DMS153 treated with DMSO at 0.1 percent for 48 hours (cell line): ENCODE measurements at regions not wholly inside any gene's neighbourhood (a gene's known extent, or its start where the extent isn't known, plus 50 kb on each side); places are given as distances from the start of the nearest gene placed in this dataset.

Source experiments
- DNase-seq: peaks from one replicate; lab custom pipeline; 2025; ENCODE audit not compliant: unreplicated experiment; lab: John Stamatoyannopoulos, UW

DNA sequence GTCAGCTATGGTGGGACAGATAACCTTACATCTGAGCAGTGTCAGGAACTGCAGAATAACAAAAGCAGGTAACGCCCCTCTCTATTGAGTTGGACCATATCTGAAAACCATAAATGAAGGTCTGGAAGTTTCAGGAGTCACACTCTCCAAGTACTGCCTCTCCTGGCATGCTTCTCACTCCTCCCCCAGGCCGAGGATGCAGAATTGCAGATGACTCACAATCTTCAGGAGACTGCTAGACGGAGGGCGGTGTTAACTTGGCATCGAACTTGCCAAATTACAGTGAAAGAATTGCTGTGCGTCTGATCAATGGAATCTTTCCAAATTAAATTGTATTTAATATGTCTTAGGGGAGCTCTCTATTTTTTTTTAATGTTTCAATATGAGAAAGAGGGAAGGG is 67.1 kb upstream of the TRIM2 start:
- DNase-seq, result no peak

- no peak for DNase-seq
Observed at GRCh38 chr4:153137677-153138630, 66.3 kb upstream of the TRIM2 start.

GRCh38 chr4:153138736-153139135 is 65.5 kb upstream of the TRIM2 start:
- DNase-seq, result no peak

DNA sequence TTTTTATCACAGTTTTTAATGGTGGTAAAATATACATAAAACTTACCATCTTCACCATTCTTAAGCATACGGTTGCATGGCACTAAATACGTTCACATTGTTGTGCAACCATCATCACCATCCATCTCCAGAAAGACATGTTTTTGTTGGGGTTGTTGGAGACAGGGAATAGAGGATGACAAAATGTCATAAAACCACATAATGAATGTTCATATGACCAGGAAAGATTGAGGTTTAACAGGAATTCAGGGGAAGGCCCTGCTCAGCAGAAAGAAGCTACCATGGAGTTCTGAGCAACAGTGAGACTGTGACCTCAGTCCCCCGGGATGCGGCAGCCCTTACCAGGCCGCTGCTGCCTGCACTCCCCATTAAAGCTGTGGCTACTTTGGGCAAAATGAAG is 63.9 kb upstream of the TRIM2 start:
- no peak for DNase-seq

- no peak for DNase-seq
Observed at GRCh38 chr4:153141238-153141637, 63.0 kb upstream of the TRIM2 start.

DNA sequence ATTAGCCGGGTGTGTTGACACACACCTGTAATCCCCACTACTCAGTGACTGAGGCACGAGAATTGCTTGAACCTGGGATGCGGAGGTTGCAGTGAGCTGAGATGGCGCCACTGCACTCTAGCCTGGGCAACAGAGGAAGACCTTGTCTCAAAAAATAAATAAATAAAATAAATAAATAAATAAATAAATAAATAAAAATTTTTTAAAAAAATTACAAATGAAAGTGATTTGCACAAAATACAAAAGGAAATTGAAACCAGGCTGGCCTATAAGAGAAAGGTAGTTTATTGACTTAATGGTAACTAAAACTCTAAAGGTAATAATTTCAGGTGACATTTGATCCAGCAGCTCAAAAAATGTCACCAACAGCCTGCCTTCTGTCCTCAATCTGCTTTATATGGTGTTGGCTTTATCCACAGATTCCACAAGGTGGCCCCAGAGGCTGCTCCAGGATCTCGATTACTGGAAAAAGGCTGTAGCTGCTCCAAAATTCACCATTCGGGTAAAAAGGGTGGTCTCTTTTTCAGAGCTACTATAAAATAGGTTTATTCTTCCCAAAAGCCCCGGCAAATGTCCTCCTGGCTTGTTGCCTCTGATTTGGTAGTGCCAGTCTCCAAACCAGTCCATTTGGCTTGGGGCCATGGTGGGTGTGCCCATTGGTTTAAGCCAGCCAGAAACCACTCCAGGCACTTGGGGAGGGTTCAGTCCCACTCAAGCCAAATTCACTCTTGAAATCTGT is 61.4 kb upstream of the TRIM2 start:
- peak; percentile 84 for DNase-seq

- peak; percentile 76 for DNase-seq
Observed at GRCh38 chr4:153143527-153144348, 60.5 kb upstream of the TRIM2 start.

DNA sequence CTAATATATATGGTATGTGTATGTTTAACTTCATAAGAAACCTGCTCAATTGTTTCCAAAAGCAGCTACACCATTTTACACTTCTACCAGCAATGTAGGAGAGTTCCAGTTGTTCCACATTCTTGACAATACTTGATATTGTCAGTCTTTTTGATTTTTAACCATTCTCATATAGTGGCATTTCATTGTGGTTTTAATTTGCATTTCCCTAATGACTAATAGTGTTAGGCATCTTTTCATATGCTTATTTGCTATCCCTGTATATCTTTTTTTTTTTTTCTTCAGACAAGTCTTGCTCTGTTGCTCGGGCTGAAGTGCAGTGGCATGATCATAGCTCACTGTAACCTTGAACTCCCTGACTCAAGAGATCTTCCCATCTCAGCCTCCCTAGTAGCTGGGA is 58.2 kb upstream of the TRIM2 start:
- no peak for DNase-seq

GRCh38 chr4:153146961-153147360 is 57.3 kb upstream of the TRIM2 start:
- DNase-seq, result no peak

DNA sequence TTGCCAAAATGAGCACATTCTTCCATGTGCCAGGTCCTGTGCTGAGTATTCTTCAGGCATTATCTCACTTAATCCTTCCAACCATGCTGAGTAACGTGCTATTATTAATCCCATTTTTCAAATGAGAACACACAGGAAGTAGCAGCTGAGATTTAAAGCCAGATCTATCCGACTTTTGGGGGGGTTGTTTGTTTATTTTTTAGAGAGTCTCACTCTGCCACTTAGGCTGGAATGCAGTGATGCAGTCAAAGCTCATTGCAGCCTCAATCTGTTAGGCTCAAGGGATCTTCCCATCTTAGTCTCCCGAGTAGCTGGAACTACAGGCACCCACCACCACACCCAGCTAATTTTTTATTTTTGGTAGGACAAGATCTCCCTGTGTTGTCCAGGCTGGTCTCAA is 55.5 kb upstream of the TRIM2 start:
- no peak for DNase-seq

- DNase-seq, result peak; percentile 78
Observed at GRCh38 chr4:153151535-153152455, 52.4 kb upstream of the TRIM2 start.

DNA sequence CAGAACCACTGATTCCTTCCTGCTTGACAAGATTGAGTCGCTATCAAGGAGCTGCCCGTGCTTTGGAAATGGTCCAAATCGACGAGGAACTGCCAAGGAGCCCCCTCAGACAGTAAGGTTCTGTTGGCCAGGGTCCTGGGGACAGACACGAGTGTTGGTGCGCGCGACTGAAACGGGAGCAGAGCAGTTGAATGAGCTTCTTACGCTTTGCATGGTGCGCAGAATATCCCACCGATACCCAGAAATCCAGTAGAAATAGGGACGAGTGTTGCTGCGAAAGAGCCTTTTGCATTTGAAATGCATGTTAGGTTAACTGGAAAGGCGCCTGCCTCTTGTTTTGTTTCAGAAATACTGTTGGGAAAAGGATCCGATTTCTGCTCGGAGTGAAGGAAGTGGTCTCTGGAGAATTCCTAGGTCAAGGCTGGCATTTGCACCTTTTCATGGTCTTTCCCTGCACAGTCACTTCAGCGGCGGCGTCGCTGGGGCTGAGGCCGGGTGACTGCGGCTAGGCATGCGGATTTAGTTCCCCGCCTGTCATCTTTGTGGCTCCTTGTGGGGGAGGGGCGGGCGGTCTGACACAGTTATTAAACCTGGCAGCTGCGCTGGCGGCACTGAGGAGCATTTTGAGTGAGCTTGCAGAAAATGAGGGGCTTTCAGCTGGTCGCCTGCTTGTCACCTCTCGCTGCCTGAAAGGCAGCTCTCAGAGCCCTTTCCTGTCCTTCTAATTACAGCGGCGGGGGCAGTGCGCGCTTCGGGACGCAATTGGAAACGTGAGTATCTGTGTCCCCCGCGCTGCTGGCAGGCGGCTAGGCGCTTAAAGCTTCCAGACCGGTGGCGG is 51.5 kb upstream of the TRIM2 start:
- DNase-seq, result peak; percentile 57

DNA sequence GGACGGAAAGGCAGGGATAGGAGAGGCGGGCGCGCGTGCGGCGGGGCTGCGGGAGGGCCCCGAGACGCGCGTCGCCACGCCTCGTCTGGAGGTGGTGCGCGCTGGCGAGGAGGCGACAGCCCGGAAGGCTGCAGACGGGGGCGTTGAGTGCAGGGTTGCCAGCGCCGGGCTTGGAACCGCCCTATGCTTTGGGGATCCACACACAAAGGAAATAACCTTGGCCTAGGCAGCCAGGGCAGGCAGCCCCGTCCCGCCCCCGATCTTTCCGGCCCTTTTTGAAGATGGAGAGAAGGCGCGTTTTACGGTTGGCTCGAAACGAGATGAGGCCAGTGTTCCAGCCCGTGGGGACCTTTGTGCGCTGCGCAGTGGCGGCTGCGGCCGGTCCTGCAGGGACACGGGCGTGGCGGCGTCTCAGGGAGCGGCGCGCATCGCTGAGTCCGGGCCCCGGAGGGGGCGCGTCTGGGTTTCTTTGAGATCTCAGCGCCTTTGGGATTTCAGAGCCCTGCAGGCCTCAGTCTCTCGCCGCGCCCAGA is 50.8 kb upstream of the TRIM2 start:
- peak; percentile 57 for DNase-seq

DNA sequence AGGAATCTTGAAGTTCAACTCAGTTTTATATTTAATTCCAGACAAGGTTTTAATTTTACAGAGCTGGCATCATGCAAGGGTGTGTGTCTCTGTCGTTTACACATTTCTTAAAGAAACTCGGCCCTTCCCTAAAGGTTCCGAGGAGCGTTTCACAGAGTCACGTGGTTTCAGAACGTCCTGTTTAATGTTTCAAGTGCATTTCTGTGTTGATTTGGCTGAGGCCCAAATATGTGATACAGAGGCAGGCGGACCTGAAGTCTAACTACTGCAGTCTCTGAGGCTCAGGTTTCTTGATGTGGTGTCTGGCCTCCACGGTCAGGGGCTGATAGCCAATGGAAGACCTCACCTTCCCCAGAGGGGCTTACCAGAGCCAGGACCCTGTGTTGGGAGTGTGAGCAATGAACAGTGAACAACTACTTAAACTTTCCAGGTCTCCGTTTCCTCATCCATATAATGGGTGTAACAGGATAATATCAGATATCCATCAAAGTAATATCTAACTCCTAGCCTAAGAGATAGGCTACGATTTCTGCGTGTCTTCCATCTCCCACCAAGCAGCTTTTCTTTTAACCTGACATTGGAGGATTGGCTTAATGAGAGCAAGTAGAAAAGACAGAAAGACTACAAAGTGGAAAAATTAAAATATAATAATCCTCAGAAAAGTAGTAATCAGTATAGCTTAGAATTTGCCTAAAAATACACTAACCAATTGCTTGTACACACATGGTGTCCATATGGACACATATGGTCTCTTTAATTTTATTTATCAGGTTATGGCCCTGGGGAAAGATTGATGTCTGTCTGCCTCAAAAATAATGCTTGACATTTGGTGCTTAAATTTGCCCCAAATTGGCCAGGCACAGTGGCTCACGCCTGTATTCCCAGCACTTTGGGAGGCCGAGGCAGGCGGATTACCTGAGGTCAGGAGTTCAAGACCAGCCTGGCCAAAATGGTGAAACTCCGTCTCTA is 50.0 kb upstream of the TRIM2 start:
- DNase-seq, result peak; percentile 44
